ENCODE measurements at regions not wholly inside any gene's neighbourhood (a gene's known extent, or its start where the extent isn't known, plus 50 kb on each side); places are given as distances from the start of the nearest gene placed in this dataset.

- TF ChIP-seq CTCF (IDR thresholded peaks at IDR 0.05; ENCODE audit: control insufficient read depth, extremely low read depth, insufficient read depth): no peak
- no peak for DNase-seq (ENCODE audit: low read depth)
- H3K4me3 ChIP-seq (ENCODE audit: low read depth, low read length): no peak overlapping the region
Measured at GRCh38 chr3:162491952-162492351, 995.3 kb downstream of the OTOL1 start.

GRCh38 chr3:162492446-162493081, 996.0 kb downstream of the OTOL1 start:
- no peak overlapping the region for H3K4me3 ChIP-seq (ENCODE audit: low read depth, low read length)
- TF ChIP-seq CTCF (IDR thresholded peaks at IDR 0.05; ENCODE audit: control insufficient read depth, extremely low read depth, insufficient read depth): no peak
- no peak for DNase-seq (ENCODE audit: low read depth)

- H3K4me3 ChIP-seq (ENCODE audit: low read depth, low read length): no peak overlapping the region
- DNase-seq (ENCODE audit: low read depth): no peak
- TF ChIP-seq CTCF (IDR thresholded peaks at IDR 0.05; ENCODE audit: control insufficient read depth, extremely low read depth, insufficient read depth): no peak
Measured at GRCh38 chr3:162498626-162499025, 1002.0 kb downstream of the OTOL1 start.

GRCh38 chr3:162507397-162507796, 1010.8 kb downstream of the OTOL1 start:
- no peak overlapping the region for H3K4me3 ChIP-seq (ENCODE audit: low read depth, low read length)
- no peak for TF ChIP-seq CTCF (IDR thresholded peaks at IDR 0.05; ENCODE audit: control insufficient read depth, extremely low read depth, insufficient read depth)
- no peak for DNase-seq (ENCODE audit: low read depth)

- H3K4me3 ChIP-seq (ENCODE audit: low read depth, low read length): no peak overlapping the region
- TF ChIP-seq CTCF (IDR thresholded peaks at IDR 0.05; ENCODE audit: control insufficient read depth, extremely low read depth, insufficient read depth): no peak
- no peak for DNase-seq (ENCODE audit: low read depth)
Measured at GRCh38 chr3:162512488-162512887, 1015.9 kb downstream of the OTOL1 start.

GRCh38 chr3:162517110-162517509, 1020.5 kb downstream of the OTOL1 start:
- H3K4me3 ChIP-seq (ENCODE audit: low read depth, low read length): no peak overlapping the region
- no peak for DNase-seq (ENCODE audit: low read depth)
- no peak for TF ChIP-seq CTCF (IDR thresholded peaks at IDR 0.05; ENCODE audit: control insufficient read depth, extremely low read depth, insufficient read depth)

- TF ChIP-seq CTCF (IDR thresholded peaks at IDR 0.05; ENCODE audit: control insufficient read depth, extremely low read depth, insufficient read depth): no peak
- DNase-seq (ENCODE audit: low read depth): no peak
- H3K4me3 ChIP-seq (ENCODE audit: low read depth, low read length): no peak overlapping the region
Measured at GRCh38 chr3:162521669-162522068, 1025.1 kb downstream of the OTOL1 start.

Data from LNCaP clone FGC (cell line).